GM10248 (cell line): ENCODE measurements at regions not wholly inside any gene's neighbourhood (a gene's known extent, or its start where the extent isn't known, plus 50 kb on each side); places are given as distances from the start of the nearest gene placed in this dataset.

Source experiments
- CTCF ChIA-PET: fragments of 300-600 bp; sonication (Branson Sonifier 250); formaldehyde crosslinking; extraction: SDS; loops from one replicate; lab custom pipeline; 2021; ENCODE audit warnings: antibody characterized with exemption; lab: Yijun Ruan, JAX
- POLR2A ChIA-PET: fragments of 350-650 bp; sonication (Branson Sonifier 250); formaldehyde crosslinking; extraction: SDS; loops from one replicate; lab custom pipeline; 2020; ENCODE audit warnings: antibody characterized with exemption; lab: Yijun Ruan, JAX
- DNase-seq: peaks from one replicate; pipeline ENCODE4 v3.0.0; 2012; ENCODE audit errors: extremely low spot score
- CTCF ChIP-seq: IDR thresholded peaks from 2 replicates; pipeline ENCODE4 v1.5.1; 2012; ENCODE audit warnings: mild to moderate bottlenecking, low read depth; ENCODE audit errors: extremely low read depth, missing control alignments, control extremely low read depth

DNA sequence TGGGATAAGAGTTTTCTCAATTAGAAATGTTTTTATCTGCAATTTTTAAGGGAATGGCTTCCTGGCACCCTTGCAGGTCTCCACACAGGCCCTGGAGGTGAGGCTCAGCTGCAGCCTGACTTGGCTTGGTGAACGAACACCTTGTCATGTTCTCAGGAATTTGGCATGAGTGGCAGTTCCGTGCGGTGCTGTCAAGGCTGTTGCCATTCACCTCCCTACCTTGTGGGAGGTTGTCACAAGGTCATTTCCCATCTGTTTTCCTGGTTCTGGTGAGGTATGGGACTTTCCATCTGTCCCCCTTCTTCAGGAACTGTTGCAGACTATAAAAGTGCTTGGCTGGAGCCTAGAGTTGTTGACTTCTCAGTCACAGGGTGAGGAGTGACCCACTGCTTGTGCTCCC lies 82.9 kb downstream of the ELOVL4 start:
- TF ChIP-seq CTCF = no peak
- ChIA-PET CTCF (interaction anchor here (0.8 to 1.3 kb wide), 2 partner anchors 51 to 199 kb away, joined by 3 read pairs; no protein-coding TSS in a partner anchor), POLR2A (no interaction called here)
- no peak for DNase-seq

- no peak for TF ChIP-seq CTCF
- CTCF ChIA-PET = interaction anchor here (0.8 kb wide), 1 partner anchor 51 kb away, joined by 3 read pairs; no protein-coding TSS in a partner anchor
- no peak for DNase-seq
- POLR2A ChIA-PET = no interaction called here
Measured at GRCh38 chr6:79864001-79864400, 83.4 kb downstream of the ELOVL4 start.

- TF ChIP-seq CTCF = no peak
- ChIA-PET POLR2A (no interaction called here), CTCF (interaction anchor here (0.8 kb wide), 1 partner anchor 50 kb away, joined by 3 read pairs; no protein-coding TSS in a partner anchor)
- no peak for DNase-seq
Measured at GRCh38 chr6:79863566-79863965, 83.8 kb downstream of the ELOVL4 start.

DNA sequence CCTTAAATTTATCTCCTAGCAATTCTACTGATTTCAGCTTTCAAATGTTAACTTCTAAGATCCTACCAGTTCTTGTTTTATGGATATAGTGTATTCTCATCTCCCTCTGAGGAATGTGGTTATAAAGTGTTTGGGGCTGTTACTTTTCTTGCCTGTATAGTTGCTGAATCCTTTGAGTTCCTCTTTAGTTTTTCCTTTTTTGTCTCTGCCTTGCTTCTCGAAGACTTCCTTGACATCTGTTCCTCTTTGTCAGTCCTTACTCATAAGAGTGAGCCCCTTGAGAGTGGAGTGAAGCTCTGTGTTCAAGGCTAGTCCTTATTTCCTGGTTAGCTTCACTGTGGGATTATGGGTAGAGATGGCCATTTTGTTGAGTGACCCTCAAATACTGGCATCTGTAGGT lies 84.6 kb downstream of the ELOVL4 start:
- no peak for DNase-seq
- CTCF ChIA-PET = interaction anchor here (0.9 kb wide), 1 partner anchor 74 kb away, joined by 3 read pairs; no protein-coding TSS in a partner anchor
- POLR2A ChIA-PET = no interaction called here
- no peak for TF ChIP-seq CTCF

DNA sequence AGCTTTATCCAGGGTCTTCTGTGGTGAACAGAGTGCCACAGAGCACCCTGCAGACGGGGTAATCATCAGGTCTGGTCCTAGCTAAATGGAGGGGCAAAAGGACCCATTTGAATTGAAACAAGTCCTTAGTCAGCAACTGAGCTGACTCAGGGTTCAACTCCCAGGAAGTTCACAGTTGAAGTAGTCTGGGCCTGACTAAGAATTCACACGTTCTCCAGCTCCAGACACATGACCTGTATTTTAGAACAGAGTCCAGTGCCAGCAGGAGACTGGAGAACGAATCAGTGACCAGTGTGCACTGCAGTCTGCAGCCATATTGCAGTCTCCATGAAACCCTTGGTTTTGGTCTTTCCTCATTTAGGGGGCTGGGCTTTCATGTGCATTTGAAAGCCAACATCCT lies 85.2 kb downstream of the ELOVL4 start:
- ChIA-PET POLR2A (no interaction called here), CTCF (interaction anchor here (0.9 kb wide), 1 partner anchor 73 kb away, joined by 3 read pairs; no protein-coding TSS in a partner anchor)
- no peak for DNase-seq
- no peak for TF ChIP-seq CTCF

GRCh38 chr6:79861023-79861422 lies 86.3 kb downstream of the ELOVL4 start:
- no peak for TF ChIP-seq CTCF
- ChIA-PET CTCF (interaction anchor here (1.5 to 2.8 kb wide), 2 partner anchors 8 to 47 kb away, joined by 4 to 20 read pairs; no protein-coding TSS in a partner anchor), POLR2A (no interaction called here)
- no peak for DNase-seq
